H54 (cell line): ENCODE measurements at regions not wholly inside any gene's neighbourhood (a gene's known extent, or its start where the extent isn't known, plus 50 kb on each side); places are given as distances from the start of the nearest gene placed in this dataset.

Experiments used
- DNase-seq: peaks from one replicate; pipeline ENCODE4 v3.0.0; 2011; ENCODE audit warnings: low spot score, mixed read lengths; ENCODE audit not compliant: insufficient read length
- FAIRE-seq: peaks from 3 replicates; lab custom pipeline; 2011; peaks lifted over from hg19 to GRCh38; lab: Jason Lieb, UNC
- POLR2A ChIP-seq: IDR thresholded peaks from 2 replicates; pipeline ENCODE4 v1.6.1; 2011; ENCODE audit warnings: low read depth, mild to moderate bottlenecking, low read length

GRCh38 chr1:55352080-55352810 is 137.1 kb upstream of the USP24 start:
- DNase-seq (no peak), FAIRE-seq (no peak)
- no peak for TF ChIP-seq POLR2A

DNA sequence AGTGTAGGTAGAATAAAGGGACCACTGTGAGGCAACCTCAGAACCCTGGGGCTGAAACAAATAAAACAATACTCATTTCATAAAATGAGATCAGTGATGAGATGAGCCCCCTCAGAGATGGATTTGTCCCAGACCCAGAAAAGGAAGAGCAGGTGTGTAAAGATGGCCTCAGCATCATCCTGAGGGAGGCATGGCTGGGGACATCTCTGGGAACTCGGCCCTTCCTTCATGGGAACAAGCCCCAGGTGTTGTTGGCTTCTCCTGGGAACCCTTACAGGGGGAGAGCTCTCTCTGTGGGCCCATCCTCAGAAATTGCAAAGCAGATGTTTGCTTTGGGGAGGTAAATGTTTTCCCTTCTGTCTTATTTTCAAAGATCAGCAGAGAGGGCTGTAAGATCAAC is 133.2 kb upstream of the USP24 start:
- FAIRE-seq (no peak), DNase-seq (no peak)
- TF ChIP-seq POLR2A: no peak

DNA sequence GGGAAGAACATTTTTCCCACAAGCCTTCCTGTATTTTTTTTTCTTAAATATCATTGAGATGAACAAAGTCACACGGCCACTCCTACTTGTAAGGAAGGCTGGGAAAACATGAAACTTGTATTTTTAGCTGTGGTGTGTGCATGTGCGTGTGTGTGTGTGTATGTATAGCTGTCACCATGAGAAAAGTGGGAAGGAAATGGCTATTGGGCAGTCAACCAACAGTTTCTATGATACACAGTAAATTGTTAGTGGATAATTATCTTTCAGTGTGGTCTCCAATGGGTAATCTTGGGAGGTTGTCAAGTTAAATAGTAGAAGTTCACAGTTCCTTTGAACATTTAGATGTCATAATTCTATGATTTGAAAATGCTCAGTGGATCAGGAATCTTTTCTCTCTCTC is 132.7 kb upstream of the USP24 start:
- FAIRE-seq (no peak), DNase-seq (no peak)
- no peak for TF ChIP-seq POLR2A

DNA sequence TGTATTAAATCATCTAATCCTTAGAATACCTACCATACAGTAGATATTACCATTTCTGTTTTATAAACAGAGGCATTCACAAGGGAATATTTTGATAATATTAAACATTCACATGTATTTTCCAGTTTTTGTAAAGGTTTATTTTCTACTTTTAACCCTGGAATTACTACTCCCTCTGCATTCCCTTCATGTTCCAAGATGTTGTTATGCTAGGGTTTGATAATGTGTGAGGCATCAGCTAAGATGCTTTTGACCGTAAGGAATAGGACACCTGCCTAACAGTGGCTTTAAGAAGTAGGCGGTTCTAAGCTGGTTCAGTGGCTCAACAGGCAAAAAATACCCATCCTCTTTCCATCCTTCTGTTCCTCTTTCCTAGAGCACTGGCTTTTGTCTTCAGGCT is 131.9 kb upstream of the USP24 start:
- DNase-seq: no peak
- no peak for FAIRE-seq
- no peak for TF ChIP-seq POLR2A

GRCh38 chr1:55346586-55346985 is 131.4 kb upstream of the USP24 start:
- no peak for TF ChIP-seq POLR2A
- DNase-seq: no peak
- FAIRE-seq: no peak

DNA sequence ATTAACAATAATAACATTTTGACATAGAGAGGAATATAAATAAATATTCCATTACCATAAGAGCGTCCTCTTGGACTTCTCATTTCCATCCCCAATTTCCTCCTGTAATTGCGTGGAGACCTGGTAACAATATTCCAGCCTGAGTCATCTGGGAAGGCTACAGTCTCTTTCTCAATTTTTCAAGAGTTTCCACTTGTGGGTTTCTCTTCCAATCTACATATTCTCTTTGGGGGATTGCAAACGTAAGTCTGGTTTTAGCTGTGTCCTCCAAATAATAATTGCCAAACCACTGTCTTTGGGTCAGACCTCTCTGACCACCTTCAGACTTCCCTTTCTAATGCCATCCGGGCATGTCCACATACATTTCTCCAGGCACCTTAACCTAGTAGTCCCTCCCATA is 124.5 kb upstream of the USP24 start:
- no peak for DNase-seq
- no peak for TF ChIP-seq POLR2A
- FAIRE-seq: no peak

DNA sequence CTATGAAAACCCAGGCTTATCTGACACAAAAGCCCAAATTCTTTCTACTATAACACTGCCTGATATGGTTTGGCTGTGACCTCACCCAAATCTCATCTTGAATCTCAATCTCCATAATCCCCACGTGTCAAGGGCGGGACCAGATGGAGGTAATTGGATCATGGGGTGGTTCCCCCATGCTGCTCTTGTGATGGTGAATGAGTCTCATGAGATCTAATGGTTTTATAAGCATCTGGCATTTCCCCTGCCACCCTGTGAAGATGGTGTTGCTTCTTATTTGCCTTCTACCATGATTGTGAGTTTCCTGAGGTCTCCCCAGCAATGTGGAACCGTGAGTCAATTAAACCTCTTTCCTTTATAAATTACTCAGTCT is 123.3 kb upstream of the USP24 start:
- DNase-seq (no peak), FAIRE-seq (no peak)
- no peak for TF ChIP-seq POLR2A

- DNase-seq: peak; percentile 26
- peak; percentile 20 for FAIRE-seq
- no peak for TF ChIP-seq POLR2A
These were observed 122.8 kb upstream of the USP24 start for GRCh38 chr1:55337801-55338447.

DNA sequence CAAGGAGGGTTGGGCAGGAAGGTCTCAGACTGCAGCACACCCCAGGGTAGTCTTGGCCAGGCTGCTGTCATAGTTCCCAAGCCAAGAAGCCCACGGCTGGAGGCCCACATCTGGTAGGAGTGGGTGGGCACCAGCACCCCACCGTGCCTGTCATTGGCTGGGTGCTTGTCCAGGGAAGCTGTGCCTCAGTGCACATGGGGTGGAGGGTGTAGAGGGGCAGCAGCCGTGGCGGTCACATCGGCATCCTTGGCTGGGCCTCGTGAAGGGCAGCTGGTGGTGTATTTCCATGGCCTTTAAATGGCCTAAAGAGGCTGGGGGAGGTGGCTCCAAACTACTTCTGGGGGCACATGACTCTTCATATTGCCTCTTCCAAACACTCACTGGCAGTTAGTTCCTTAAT is 119.6 kb upstream of the USP24 start:
- DNase-seq (no peak), FAIRE-seq (no peak)
- TF ChIP-seq POLR2A: no peak

DNA sequence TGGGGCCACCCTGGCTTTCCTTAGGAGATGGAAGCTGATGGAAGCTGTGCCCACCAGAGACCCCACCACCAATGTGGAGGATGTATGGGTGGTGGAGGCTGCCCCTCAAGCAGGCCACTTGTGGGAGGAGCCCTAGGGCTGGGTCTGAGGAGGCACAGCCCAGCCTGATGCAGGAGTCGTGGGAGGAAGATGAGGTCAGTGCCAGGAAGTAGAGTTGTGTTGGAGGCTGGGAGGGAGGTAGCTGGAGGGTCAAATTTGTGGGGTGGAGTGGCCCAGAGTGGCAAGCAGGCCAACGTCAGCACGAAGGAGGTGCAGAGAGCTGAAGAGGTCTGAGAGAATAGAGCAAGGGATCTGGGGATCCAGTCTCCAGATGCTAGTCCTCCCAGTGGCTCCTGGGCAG is 119.0 kb upstream of the USP24 start:
- DNase-seq (no peak), FAIRE-seq (no peak)
- TF ChIP-seq POLR2A: no peak

- DNase-seq (no peak), FAIRE-seq (no peak)
- TF ChIP-seq POLR2A: no peak
These were observed 118.3 kb upstream of the USP24 start for GRCh38 chr1:55333461-55333860.

- no peak for TF ChIP-seq POLR2A
- FAIRE-seq (no peak), DNase-seq (no peak)
These were observed 116.2 kb upstream of the USP24 start for GRCh38 chr1:55331351-55331750.

DNA sequence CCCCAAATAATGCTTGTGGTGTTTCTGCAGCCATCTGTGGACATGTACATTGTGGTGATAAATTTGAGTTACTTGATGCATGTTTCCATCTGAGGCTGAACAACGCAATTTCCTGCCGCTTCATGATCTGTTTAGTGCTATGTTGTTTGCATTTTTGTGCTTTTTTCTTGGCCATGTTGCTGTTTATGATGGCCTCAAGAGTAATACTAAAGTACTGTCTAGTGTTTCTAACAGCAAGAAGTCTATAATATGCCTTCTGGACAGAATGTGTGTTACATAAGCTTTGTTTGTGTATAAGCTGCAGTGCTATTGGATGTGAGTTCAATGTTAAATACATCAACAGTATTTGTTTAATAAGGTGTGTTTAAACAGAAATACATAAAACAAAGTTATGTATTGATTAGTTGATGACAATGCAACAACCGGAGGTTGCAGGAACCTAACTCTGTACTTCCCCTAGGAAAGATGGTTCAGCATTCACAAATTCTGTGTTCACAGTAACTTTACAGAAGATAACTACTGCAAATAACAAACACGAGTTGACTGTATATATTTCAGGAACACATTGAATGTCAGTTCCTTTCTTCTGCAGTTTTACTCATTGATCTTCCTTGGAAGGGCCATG is 114.8 kb upstream of the USP24 start:
- TF ChIP-seq POLR2A: no peak
- no peak for DNase-seq
- no peak for FAIRE-seq

GRCh38 chr1:55329091-55329490 is 113.9 kb upstream of the USP24 start:
- no peak for DNase-seq
- no peak for TF ChIP-seq POLR2A
- no peak for FAIRE-seq

- DNase-seq (no peak), FAIRE-seq (no peak)
- no peak for TF ChIP-seq POLR2A
These were observed 111.5 kb upstream of the USP24 start for GRCh38 chr1:55326496-55327243.
